Brain microvascular endothelial cell (primary cell): ENCODE measurements at regions not wholly inside any gene's neighbourhood (a gene's known extent, or its start where the extent isn't known, plus 50 kb on each side); places are given as distances from the start of the nearest gene placed in this dataset.

Experiments used
- DNase-seq: peaks from one replicate; pipeline ENCODE4 v3.0.0-alpha.2; 2020
- H3K27ac ChIP-seq: fragments of 250-450 bp; sonication (Bioruptor Pico); 2 replicates; pipeline ENCODE4 v1.5.1; 2020; ENCODE audit warnings: mild to moderate bottlenecking, moderate library complexity
- H3K27me3 ChIP-seq: fragments of 250-450 bp; sonication (Bioruptor Pico); replicated peaks from 2 replicates; pipeline ENCODE4 v1.5.1; 2020; ENCODE audit warnings: mild to moderate bottlenecking
- H3K36me3 ChIP-seq: fragments of 250-450 bp; sonication (Bioruptor Pico); replicated peaks from 2 replicates; pipeline ENCODE4 v1.5.1; 2020; ENCODE audit warnings: mild to moderate bottlenecking
- H3K4me3 ChIP-seq: 2 replicates; pipeline ENCODE4 v1.5.1; 2011; ENCODE audit warnings: low read depth, mild to moderate bottlenecking, control low read depth, low read length, moderate library complexity
- CTCF ChIP-seq: IDR thresholded peaks from 2 replicates; pipeline ENCODE4 v1.5.1; 2011; ENCODE audit warnings: low read depth, mild to moderate bottlenecking, moderate library complexity, low read length, control low read depth, inconsistent platforms; ENCODE audit errors: missing control alignments
- in situ Hi-C: cut with HindIII; loops from 2 replicates; pipeline ENCODE4 v1.10.0; 2017; ENCODE audit warnings: low sequenced_read_pairs, low pct_ligation_motif_present

- TF ChIP-seq CTCF, result no peak
- no peak for DNase-seq
- Histone ChIP-seq H3K4me3 (no peak overlapping the region), H3K27ac (no peak overlapping the region), H3K36me3 (no peaks in the 10 kb centered on the region), H3K27me3 (no peaks in the 10 kb centered on the region)
- in situ Hi-C loops, result no loop called here
Measured at GRCh38 chr18:78882585-78882984, 97.0 kb upstream of the SALL3 start.

- in situ Hi-C loops, result no loop called here
- no peak for DNase-seq
- Histone ChIP-seq H3K4me3 (no peak overlapping the region), H3K36me3 (no peaks in the 10 kb centered on the region), H3K27ac (no peak overlapping the region), H3K27me3 (no peaks in the 10 kb centered on the region)
- TF ChIP-seq CTCF, result no peak
Measured at GRCh38 chr18:78883501-78883900, 96.1 kb upstream of the SALL3 start.

- no peak overlapping the region for H3K27ac ChIP-seq
- no peaks in the 10 kb centered on the region for H3K36me3 ChIP-seq
- H3K4me3 ChIP-seq, result no peak overlapping the region
- in situ Hi-C loops, result no loop called here
- TF ChIP-seq CTCF, result no peak
- H3K27me3 ChIP-seq, result no peaks in the 10 kb centered on the region
- no peak for DNase-seq
Measured at GRCh38 chr18:78884502-78884901, 95.1 kb upstream of the SALL3 start.

GRCh38 chr18:78889250-78889649 lies 90.4 kb upstream of the SALL3 start:
- no peaks in the 10 kb centered on the region for H3K36me3 ChIP-seq
- DNase-seq, result no peak
- H3K27ac ChIP-seq, result no peak overlapping the region
- H3K4me3 ChIP-seq, result no peak overlapping the region
- TF ChIP-seq CTCF, result no peak
- in situ Hi-C loops, result no loop called here
- no peaks in the 10 kb centered on the region for H3K27me3 ChIP-seq

GRCh38 chr18:78890388-78890787 lies 89.2 kb upstream of the SALL3 start:
- H3K27ac ChIP-seq, result no peak overlapping the region
- H3K4me3 ChIP-seq, result no peak overlapping the region
- no peak for TF ChIP-seq CTCF
- no peaks in the 10 kb centered on the region for H3K27me3 ChIP-seq
- H3K36me3 ChIP-seq, result no peaks in the 10 kb centered on the region
- DNase-seq, result no peak
- in situ Hi-C loops, result no loop called here

GRCh38 chr18:78891185-78891762 lies 88.3 kb upstream of the SALL3 start:
- no peak for DNase-seq
- Histone ChIP-seq H3K27me3 (no peaks in the 10 kb centered on the region), H3K27ac (no peak overlapping the region), H3K4me3 (no peak overlapping the region), H3K36me3 (no peaks in the 10 kb centered on the region)
- in situ Hi-C loops, result no loop called here
- TF ChIP-seq CTCF, result no peak
